ENCODE measurements at regions not wholly inside any gene's neighbourhood (a gene's known extent, or its start where the extent isn't known, plus 50 kb on each side); places are given as distances from the start of the nearest gene placed in this dataset.
A peak's percentile ranks its signal among the peaks of the same experiment; 100 is the strongest.

- Histone ChIP-seq H3K9ac (ENCODE audit: low read depth, low read length) (no peak overlapping the region), H3K4me2 (ENCODE audit: low read length) (no peak overlapping the region), H3K36me3 (ENCODE audit: insufficient read depth, low read length) (no peaks in the 10 kb centered on the region), H3K4me1 (ENCODE audit: control insufficient read depth, insufficient read depth, low read length) (peaks cover 29% of the 10 kb centered on the region), H3K9me3 (replicated peaks; ENCODE audit: low read length) (no peaks in the 10 kb centered on the region), H3K27me3 (ENCODE audit: control insufficient read depth, insufficient read depth, low read length) (peaks cover 6% of the 10 kb centered on the region), H3K4me3 (ENCODE audit: low read length) (no peak overlapping the region)
Measured at GRCh38 chr6:74073999-74074398, 378.0 kb downstream of the CD109 start.

- Histone ChIP-seq H3K9me3 (replicated peaks; ENCODE audit: low read length) (no peaks in the 10 kb centered on the region), H3K9ac (ENCODE audit: low read depth, low read length) (no peak overlapping the region), H3K27me3 (ENCODE audit: control insufficient read depth, insufficient read depth, low read length) (peaks cover 6% of the 10 kb centered on the region), H3K4me2 (ENCODE audit: low read length) (no peak overlapping the region), H3K36me3 (ENCODE audit: insufficient read depth, low read length) (no peaks in the 10 kb centered on the region), H3K4me1 (ENCODE audit: control insufficient read depth, insufficient read depth, low read length) (peaks cover 29% of the 10 kb centered on the region), H3K4me3 (ENCODE audit: low read length) (no peak overlapping the region)
Measured at GRCh38 chr6:74073429-74073828, 377.4 kb downstream of the CD109 start.

GRCh38 chr6:74071214-74071613 is 375.2 kb downstream of the CD109 start:
- Histone ChIP-seq H3K36me3 (ENCODE audit: insufficient read depth, low read length) (no peaks in the 10 kb centered on the region), H3K9me3 (replicated peaks; ENCODE audit: low read length) (no peaks in the 10 kb centered on the region), H3K9ac (ENCODE audit: low read depth, low read length) (no peak overlapping the region), H3K4me2 (ENCODE audit: low read length) (no peak overlapping the region), H3K27me3 (ENCODE audit: control insufficient read depth, insufficient read depth, low read length) (no peaks in the 10 kb centered on the region), H3K4me3 (ENCODE audit: low read length) (no peak overlapping the region), H3K4me1 (ENCODE audit: control insufficient read depth, insufficient read depth, low read length) (peaks cover 35% of the 10 kb centered on the region)

GRCh38 chr6:74070711-74071110 is 374.7 kb downstream of the CD109 start:
- H3K4me3 ChIP-seq (ENCODE audit: low read length): no peak overlapping the region
- peaks cover 39% of the 10 kb centered on the region for H3K4me1 ChIP-seq (ENCODE audit: control insufficient read depth, insufficient read depth, low read length)
- no peak overlapping the region for H3K9ac ChIP-seq (ENCODE audit: low read depth, low read length)
- H3K4me2 ChIP-seq (ENCODE audit: low read length): no peak overlapping the region
- no peaks in the 10 kb centered on the region for H3K36me3 ChIP-seq (ENCODE audit: insufficient read depth, low read length)
- no peaks in the 10 kb centered on the region for H3K9me3 ChIP-seq (replicated peaks; ENCODE audit: low read length)
- no peaks in the 10 kb centered on the region for H3K27me3 ChIP-seq (ENCODE audit: control insufficient read depth, insufficient read depth, low read length)

GRCh38 chr6:74070091-74070490 is 374.1 kb downstream of the CD109 start:
- Histone ChIP-seq H3K9ac (ENCODE audit: low read depth, low read length) (no peak overlapping the region), H3K9me3 (replicated peaks; ENCODE audit: low read length) (no peaks in the 10 kb centered on the region), H3K4me3 (ENCODE audit: low read length) (no peak overlapping the region), H3K4me2 (ENCODE audit: low read length) (no peak overlapping the region), H3K36me3 (ENCODE audit: insufficient read depth, low read length) (no peaks in the 10 kb centered on the region), H3K27me3 (ENCODE audit: control insufficient read depth, insufficient read depth, low read length) (no peaks in the 10 kb centered on the region), H3K4me1 (ENCODE audit: control insufficient read depth, insufficient read depth, low read length) (peaks cover 39% of the 10 kb centered on the region)

GRCh38 chr6:74069089-74069581 is 373.1 kb downstream of the CD109 start:
- H3K4me2 ChIP-seq (ENCODE audit: low read length): no peak overlapping the region
- H3K9ac ChIP-seq (ENCODE audit: low read depth, low read length): no peak overlapping the region
- H3K4me3 ChIP-seq (ENCODE audit: low read length): no peak overlapping the region
- no peaks in the 10 kb centered on the region for H3K27me3 ChIP-seq (ENCODE audit: control insufficient read depth, insufficient read depth, low read length)
- H3K4me1 ChIP-seq (ENCODE audit: control insufficient read depth, insufficient read depth, low read length): peaks cover 36% of the 10 kb centered on the region
- H3K9me3 ChIP-seq (replicated peaks; ENCODE audit: low read length): no peaks in the 10 kb centered on the region
- H3K36me3 ChIP-seq (ENCODE audit: insufficient read depth, low read length): no peaks in the 10 kb centered on the region

- H3K4me2 ChIP-seq (ENCODE audit: low read length): peak overlapping the region; percentile 56
- H3K4me1 ChIP-seq (ENCODE audit: control insufficient read depth, insufficient read depth, low read length): peaks cover 26% of the 10 kb centered on the region
- H3K9ac ChIP-seq (ENCODE audit: low read depth, low read length): peak overlapping the region; percentile 5
- H3K27me3 ChIP-seq (ENCODE audit: control insufficient read depth, insufficient read depth, low read length): no peaks in the 10 kb centered on the region
- no peaks in the 10 kb centered on the region for H3K36me3 ChIP-seq (ENCODE audit: insufficient read depth, low read length)
- no peaks in the 10 kb centered on the region for H3K9me3 ChIP-seq (replicated peaks; ENCODE audit: low read length)
- peak overlapping the region; percentile 34 for H3K4me3 ChIP-seq (ENCODE audit: low read length)
Measured at GRCh38 chr6:74066168-74066871, 370.3 kb downstream of the CD109 start.

- Histone ChIP-seq H3K27me3 (ENCODE audit: control insufficient read depth, insufficient read depth, low read length) (no peaks in the 10 kb centered on the region), H3K9me3 (replicated peaks; ENCODE audit: low read length) (no peaks in the 10 kb centered on the region), H3K4me3 (ENCODE audit: low read length) (no peak overlapping the region), H3K9ac (ENCODE audit: low read depth, low read length) (no peak overlapping the region), H3K4me1 (ENCODE audit: control insufficient read depth, insufficient read depth, low read length) (peaks cover 26% of the 10 kb centered on the region), H3K4me2 (ENCODE audit: low read length) (no peak overlapping the region), H3K36me3 (ENCODE audit: insufficient read depth, low read length) (no peaks in the 10 kb centered on the region)
Measured at GRCh38 chr6:74065705-74066104, 369.7 kb downstream of the CD109 start.

- no peaks in the 10 kb centered on the region for H3K27me3 ChIP-seq (ENCODE audit: control insufficient read depth, insufficient read depth, low read length)
- no peaks in the 10 kb centered on the region for H3K36me3 ChIP-seq (ENCODE audit: insufficient read depth, low read length)
- no peak overlapping the region for H3K4me2 ChIP-seq (ENCODE audit: low read length)
- no peak overlapping the region for H3K4me3 ChIP-seq (ENCODE audit: low read length)
- no peak overlapping the region for H3K9ac ChIP-seq (ENCODE audit: low read depth, low read length)
- peaks cover 16% of the 10 kb centered on the region for H3K4me1 ChIP-seq (ENCODE audit: control insufficient read depth, insufficient read depth, low read length)
- no peaks in the 10 kb centered on the region for H3K9me3 ChIP-seq (replicated peaks; ENCODE audit: low read length)
Measured at GRCh38 chr6:74063391-74063790, 367.4 kb downstream of the CD109 start.

- Histone ChIP-seq H3K9ac (ENCODE audit: low read depth, low read length) (no peak overlapping the region), H3K4me3 (ENCODE audit: low read length) (no peak overlapping the region), H3K36me3 (ENCODE audit: insufficient read depth, low read length) (no peaks in the 10 kb centered on the region), H3K9me3 (replicated peaks; ENCODE audit: low read length) (no peaks in the 10 kb centered on the region), H3K4me1 (ENCODE audit: control insufficient read depth, insufficient read depth, low read length) (peaks cover 10% of the 10 kb centered on the region), H3K4me2 (ENCODE audit: low read length) (no peak overlapping the region), H3K27me3 (ENCODE audit: control insufficient read depth, insufficient read depth, low read length) (no peaks in the 10 kb centered on the region)
Measured at GRCh38 chr6:74061201-74061600, 365.2 kb downstream of the CD109 start.

- Histone ChIP-seq H3K36me3 (ENCODE audit: insufficient read depth, low read length) (no peaks in the 10 kb centered on the region), H3K9ac (ENCODE audit: low read depth, low read length) (no peak overlapping the region), H3K4me1 (ENCODE audit: control insufficient read depth, insufficient read depth, low read length) (peaks cover 6% of the 10 kb centered on the region), H3K9me3 (replicated peaks; ENCODE audit: low read length) (no peaks in the 10 kb centered on the region), H3K4me3 (ENCODE audit: low read length) (no peak overlapping the region), H3K4me2 (ENCODE audit: low read length) (no peak overlapping the region), H3K27me3 (ENCODE audit: control insufficient read depth, insufficient read depth, low read length) (no peaks in the 10 kb centered on the region)
Measured at GRCh38 chr6:74060354-74060753, 364.4 kb downstream of the CD109 start.

- Histone ChIP-seq H3K9ac (ENCODE audit: low read depth, low read length) (no peak overlapping the region), H3K9me3 (replicated peaks; ENCODE audit: low read length) (no peaks in the 10 kb centered on the region), H3K4me1 (ENCODE audit: control insufficient read depth, insufficient read depth, low read length) (peaks cover 6% of the 10 kb centered on the region), H3K4me3 (ENCODE audit: low read length) (no peak overlapping the region), H3K36me3 (ENCODE audit: insufficient read depth, low read length) (no peaks in the 10 kb centered on the region), H3K4me2 (ENCODE audit: low read length) (no peak overlapping the region), H3K27me3 (ENCODE audit: control insufficient read depth, insufficient read depth, low read length) (no peaks in the 10 kb centered on the region)
Measured at GRCh38 chr6:74058606-74059005, 362.6 kb downstream of the CD109 start.
